ENCODE measurements at regions not wholly inside any gene's neighbourhood (a gene's known extent, or its start where the extent isn't known, plus 50 kb on each side); places are given as distances from the start of the nearest gene placed in this dataset.
"Not testable (repeated sequence)": the region's sequence is repeated elsewhere in the genome, so short reads cannot be mapped to it uniquely, and the experiment has no call there.

- DNase-seq, result no peak
Observed at GRCh38 chr2:21194147-21194546, 70.4 kb downstream of the TDRD15 start.

GRCh38 chr2:21194858-21195271 is 71.1 kb downstream of the TDRD15 start:
- DNase-seq, result no peak

- DNase-seq, result no peak
Observed at GRCh38 chr2:21195326-21195725, 71.6 kb downstream of the TDRD15 start.

- DNase-seq, result no peak
Observed at GRCh38 chr2:21198637-21199036, 74.9 kb downstream of the TDRD15 start.

GRCh38 chr2:21203976-21204375 is 80.2 kb downstream of the TDRD15 start:
- no peak for DNase-seq

- DNase-seq, result not testable (repeated sequence)
Observed at GRCh38 chr2:21214085-21214484, 90.3 kb downstream of the TDRD15 start.

- DNase-seq, result no peak
Observed at GRCh38 chr2:21217442-21217841, 93.7 kb downstream of the TDRD15 start.

GRCh38 chr2:21220930-21221329 is 97.2 kb downstream of the TDRD15 start:
- DNase-seq, result no peak

GRCh38 chr2:21223618-21224017 is 99.8 kb downstream of the TDRD15 start:
- no peak for DNase-seq

GRCh38 chr2:21228041-21228895 is 104.5 kb downstream of the TDRD15 start:
- no peak for DNase-seq

GRCh38 chr2:21229302-21229701 is 105.5 kb downstream of the TDRD15 start:
- no peak for DNase-seq

GRCh38 chr2:21230140-21230539 is 106.4 kb downstream of the TDRD15 start:
- no peak for DNase-seq

- DNase-seq, result no peak
Observed at GRCh38 chr2:21231985-21232384, 108.2 kb downstream of the TDRD15 start.

- no peak for DNase-seq
Observed at GRCh38 chr2:21233194-21233593, 109.4 kb downstream of the TDRD15 start.

- no peak for DNase-seq
Observed at GRCh38 chr2:21234001-21234400, 110.2 kb downstream of the TDRD15 start.

- DNase-seq, result no peak
Observed at GRCh38 chr2:21234464-21235120, 110.8 kb downstream of the TDRD15 start.

- not testable (repeated sequence) for DNase-seq
Observed at GRCh38 chr2:21239749-21240148, 116.0 kb downstream of the TDRD15 start.

- DNase-seq, result no peak
Observed at GRCh38 chr2:21244161-21244560, 120.4 kb downstream of the TDRD15 start.

GRCh38 chr2:21245565-21245964 is 121.8 kb downstream of the TDRD15 start:
- DNase-seq, result no peak

GRCh38 chr2:21249367-21249766 is 125.6 kb downstream of the TDRD15 start:
- DNase-seq, result no peak

GRCh38 chr2:21250673-21251072 is 126.9 kb downstream of the TDRD15 start:
- DNase-seq, result no peak

GRCh38 chr2:21251216-21251980 is 127.6 kb downstream of the TDRD15 start:
- no peak for DNase-seq

- no peak for DNase-seq
Observed at GRCh38 chr2:21253311-21254027, 129.7 kb downstream of the TDRD15 start.
